HG03354 (cell line): ENCODE measurements at regions not wholly inside any gene's neighbourhood (a gene's known extent, or its start where the extent isn't known, plus 50 kb on each side); places are given as distances from the start of the nearest gene placed in this dataset.

Experiments
- ATAC-seq: cut with Tn5 transposase; IDR thresholded peaks from one replicate; pipeline ENCODE4 v1.9.1; 2021; ENCODE audit warnings: mild to moderate bottlenecking; ENCODE audit not compliant: unreplicated experiment, poor library complexity, severe bottlenecking

GRCh38 chr19:29320086-29320485 lies 107.1 kb upstream of the UQCRFS1 start:
- no peak for ATAC-seq

GRCh38 chr19:29320618-29321017 lies 107.7 kb upstream of the UQCRFS1 start:
- no peak for ATAC-seq

DNA sequence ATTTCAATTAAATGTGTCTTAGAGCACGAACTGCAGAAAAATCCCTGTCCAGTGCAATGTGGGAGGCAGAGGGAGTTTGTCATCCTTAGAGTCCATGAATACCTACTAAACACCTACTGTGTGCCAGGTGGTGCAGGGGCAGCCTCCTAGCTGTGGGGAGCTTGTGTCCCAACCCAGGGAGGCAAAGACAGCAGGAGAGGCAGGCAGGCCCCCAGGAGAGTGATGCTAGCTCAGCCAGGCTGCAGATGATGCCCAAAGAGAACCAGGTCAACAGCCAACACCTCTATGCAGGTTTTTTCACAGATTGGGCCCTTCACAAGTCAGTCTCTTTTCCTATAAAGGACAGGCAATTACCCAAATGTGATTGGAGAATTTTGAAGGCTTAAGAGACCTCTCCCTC lies 108.2 kb upstream of the UQCRFS1 start:
- ATAC-seq = no peak

DNA sequence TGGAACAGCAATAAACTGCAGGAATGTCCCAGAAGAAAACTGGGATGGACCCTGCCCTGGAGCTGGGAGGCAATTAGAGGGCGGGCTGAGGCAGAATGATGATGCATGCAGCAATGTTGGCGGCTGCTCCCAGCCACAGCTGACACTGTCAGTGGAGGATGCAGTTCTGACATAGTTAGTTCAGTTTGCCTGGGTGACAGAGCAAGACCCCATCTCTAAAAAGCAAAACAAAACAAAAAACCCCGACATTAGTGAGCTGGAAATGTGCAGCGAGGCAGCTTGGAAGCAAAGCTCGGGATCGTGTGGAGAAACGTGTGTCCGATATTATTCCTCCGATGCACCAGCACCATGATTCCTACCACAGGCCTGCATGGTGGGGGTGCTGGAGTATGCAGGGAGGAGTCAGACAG lies 110.1 kb upstream of the UQCRFS1 start:
- no peak for ATAC-seq

GRCh38 chr19:29323440-29324290 lies 110.7 kb upstream of the UQCRFS1 start:
- no peak for ATAC-seq

DNA sequence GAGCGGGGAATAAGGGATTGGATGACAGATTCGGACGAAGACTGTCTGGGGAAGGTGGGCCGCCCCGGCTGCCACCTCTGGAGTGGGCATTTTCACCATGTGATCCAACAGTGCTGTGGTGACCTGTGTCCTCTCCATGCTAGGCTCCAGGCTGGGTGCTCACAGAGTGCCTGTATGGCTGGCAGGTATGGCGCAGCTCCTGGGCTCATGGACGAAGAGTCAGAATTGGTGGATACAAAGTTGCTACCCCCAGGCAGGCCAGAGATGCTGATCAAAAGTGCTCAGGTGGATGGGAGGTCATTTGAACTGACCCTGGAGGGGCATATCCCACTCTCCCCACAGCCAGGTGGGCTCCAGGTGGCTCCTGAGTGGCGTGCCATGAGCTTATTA lies 111.3 kb upstream of the UQCRFS1 start:
- ATAC-seq = no peak

- no peak for ATAC-seq
Observed at GRCh38 chr19:29324717-29325116, 111.8 kb upstream of the UQCRFS1 start.

- no peak for ATAC-seq
Observed at GRCh38 chr19:29325241-29325975, 112.5 kb upstream of the UQCRFS1 start.

DNA sequence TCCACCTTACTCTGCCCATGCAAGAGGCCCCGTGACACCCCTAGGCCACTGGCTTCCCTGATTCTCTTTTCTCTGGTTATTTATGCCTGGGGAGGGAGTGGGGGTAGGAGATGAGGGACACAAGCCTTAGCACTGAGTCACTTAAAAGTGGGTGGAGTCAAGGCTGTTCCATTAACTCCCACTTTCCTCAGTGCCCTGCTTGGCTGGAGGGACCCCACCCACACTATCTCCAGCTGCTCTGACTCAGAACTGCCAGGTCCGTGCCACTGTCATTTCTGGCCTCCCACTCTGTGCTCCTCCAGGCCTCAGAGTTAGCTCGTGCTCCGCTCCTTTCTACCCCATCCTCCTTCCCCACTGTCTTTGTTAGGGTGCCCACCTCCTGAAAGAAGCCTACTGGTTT lies 113.4 kb upstream of the UQCRFS1 start:
- ATAC-seq = no peak

GRCh38 chr19:29326849-29327840 lies 114.2 kb upstream of the UQCRFS1 start:
- no peak for ATAC-seq

DNA sequence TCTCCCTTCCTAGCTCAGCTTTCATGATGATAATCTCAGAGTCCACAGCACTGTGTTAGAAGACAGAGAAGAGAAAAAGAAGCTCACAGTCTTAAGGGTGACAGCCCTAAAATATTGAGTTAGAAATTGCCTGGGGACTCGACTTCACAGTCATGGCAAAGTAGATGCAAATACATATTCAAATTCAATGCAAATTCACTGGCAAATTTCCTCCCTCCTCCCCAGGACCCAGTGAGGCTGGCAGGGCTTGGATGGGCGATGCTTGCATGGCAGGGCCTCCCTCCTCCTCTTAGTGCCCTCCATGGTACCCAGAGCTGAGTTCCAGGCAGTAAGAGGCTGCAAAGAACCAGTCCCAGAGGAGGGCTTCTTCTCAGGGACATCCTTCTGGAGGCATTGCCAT lies 115.6 kb upstream of the UQCRFS1 start:
- ATAC-seq = no peak

DNA sequence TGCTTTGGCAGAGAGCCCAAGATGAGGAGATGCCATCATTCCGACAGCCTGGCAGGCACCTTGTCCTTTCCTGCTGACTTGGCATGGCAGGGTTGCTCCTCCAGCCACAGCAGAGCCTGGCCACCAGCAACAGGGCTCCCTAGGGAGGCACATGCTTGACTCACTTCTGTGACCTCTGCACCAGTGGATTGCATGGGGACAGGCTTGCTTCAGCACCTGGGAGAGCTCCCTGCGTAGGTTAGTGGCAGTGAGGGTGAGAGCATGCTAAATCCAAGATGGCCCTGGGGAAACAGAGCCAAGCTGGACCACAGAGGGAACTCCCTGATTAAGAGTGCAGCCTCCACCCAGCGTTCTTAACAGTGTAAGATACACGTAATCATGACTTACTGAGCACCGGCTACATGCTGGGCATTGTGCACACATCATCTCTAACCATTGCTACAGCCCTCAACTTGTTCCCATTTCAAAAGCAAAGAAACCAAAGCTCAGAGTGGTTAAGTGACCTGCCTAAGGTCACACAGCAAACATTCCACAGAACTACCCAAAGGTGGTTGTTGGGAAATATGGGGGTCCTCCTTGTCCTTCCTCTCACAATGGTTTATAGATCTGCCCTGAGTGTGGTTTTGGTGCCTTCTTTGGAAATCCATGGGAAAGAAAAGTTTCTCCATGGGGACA lies 116.6 kb upstream of the UQCRFS1 start:
- no peak for ATAC-seq

DNA sequence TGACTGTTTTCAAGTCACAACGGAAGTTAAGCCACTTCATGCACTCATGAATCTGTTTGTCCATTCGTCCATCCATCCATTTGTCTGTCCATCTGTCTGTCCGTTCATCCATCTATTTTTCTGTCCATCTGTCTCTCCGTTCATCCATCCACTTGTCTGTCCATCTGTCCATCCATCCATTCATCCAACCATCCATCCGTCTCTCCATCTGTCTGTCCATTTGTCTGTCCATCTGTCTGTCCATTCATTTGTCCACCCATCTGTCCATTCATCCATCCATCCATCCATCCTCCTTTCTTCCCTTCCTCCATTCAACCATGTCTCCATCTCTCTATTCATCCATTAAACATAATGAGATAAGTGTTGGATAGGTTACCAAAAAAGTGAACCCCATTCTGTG lies 123.5 kb upstream of the UQCRFS1 start:
- no peak for ATAC-seq

- no peak for ATAC-seq
Observed at GRCh38 chr19:29337029-29337428, 124.1 kb upstream of the UQCRFS1 start.

DNA sequence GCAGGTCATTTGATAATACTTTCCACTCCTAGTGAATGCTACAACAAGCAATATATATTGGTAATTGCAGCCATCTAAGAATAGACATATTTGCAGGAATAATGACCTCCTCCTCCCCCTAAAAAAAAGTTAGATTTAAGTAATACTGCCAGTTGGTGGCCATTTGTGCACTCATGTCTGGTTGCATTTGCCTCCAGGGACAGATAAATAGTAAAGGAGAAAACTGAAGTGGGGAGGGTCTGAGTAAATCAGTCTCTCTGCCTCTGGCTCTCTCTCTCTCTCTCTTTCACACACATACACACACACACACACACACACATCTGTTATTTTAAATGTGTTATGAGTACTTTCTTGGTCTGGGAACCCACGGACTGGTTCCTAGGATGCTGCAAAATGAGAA lies 125.5 kb upstream of the UQCRFS1 start:
- ATAC-seq = no peak

DNA sequence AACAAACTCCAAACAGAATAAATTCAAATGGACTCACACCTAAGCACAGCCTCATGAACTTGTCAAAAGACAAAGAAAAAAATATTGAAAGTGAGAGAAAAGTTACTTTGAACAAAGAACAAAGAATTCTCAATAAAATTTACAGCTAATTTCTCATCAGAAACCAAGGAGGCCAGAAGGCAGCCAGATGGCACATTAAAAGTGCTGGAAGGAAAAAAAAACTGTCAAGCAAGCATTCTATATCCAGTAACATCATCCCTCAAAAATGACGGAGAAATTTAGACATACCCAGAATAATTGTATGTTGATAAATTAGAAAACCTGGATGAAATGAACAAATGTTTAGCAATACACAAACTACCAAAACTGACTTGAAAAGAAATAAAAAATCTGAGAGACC lies 129.8 kb upstream of the UQCRFS1 start:
- no peak for ATAC-seq

GRCh38 chr19:29364224-29364726 lies 151.3 kb upstream of the UQCRFS1 start:
- no peak for ATAC-seq

- no peak for ATAC-seq
Observed at GRCh38 chr19:29364999-29365398, 152.0 kb upstream of the UQCRFS1 start.

- no peak for ATAC-seq
Observed at GRCh38 chr19:29365836-29366417, 153.0 kb upstream of the UQCRFS1 start.
